ENCODE measurements at regions not wholly inside any gene's neighbourhood (a gene's known extent, or its start where the extent isn't known, plus 50 kb on each side); places are given as distances from the start of the nearest gene placed in this dataset.

DNA sequence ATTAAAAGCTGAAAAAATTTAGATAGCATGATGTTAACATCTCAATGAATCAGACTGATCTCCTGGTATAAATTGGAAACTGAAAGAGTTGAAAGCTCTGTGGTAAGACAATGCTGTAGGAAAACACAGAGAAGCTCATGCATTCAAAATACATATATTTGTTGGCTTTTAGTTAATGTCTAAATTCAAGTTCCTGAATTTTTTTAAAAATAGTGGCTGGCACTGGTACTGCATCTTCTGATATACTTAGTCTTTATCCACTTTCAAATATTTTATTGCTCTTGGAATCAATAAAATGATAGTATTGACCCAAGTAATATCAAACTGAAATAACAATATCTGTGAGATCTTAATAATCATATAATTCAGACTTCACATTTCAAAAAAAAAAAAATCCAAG lies 151.4 kb upstream of the FIGN start:
- TF ChIP-seq CTCF (conservative IDR thresholded peaks at IDR 0.05; ENCODE audit: low read depth, low read length) (0 out of 2 replicates have a peak, but pooled peaks have one; percentile 4), MXI1 (IDR thresholded peaks at IDR 0.05; ENCODE audit: borderline replicate concordance, low read depth, low read length) (no peak), SMC3 (IDR thresholded peaks at IDR 0.05; ENCODE audit: low read depth, low read length) (no peak), USF2 (IDR thresholded peaks at IDR 0.05; ENCODE audit: low read depth, low read length) (no peak), CHD1 (IDR thresholded peaks at IDR 0.05; ENCODE audit: low read depth, low read length) (no peak), RAD21 (IDR thresholded peaks at IDR 0.05; ENCODE audit: low read length) (no peak), POLR2A (IDR thresholded peaks at IDR 0.05; ENCODE audit: low read depth, low read length) (no peak), RCOR1 (IDR thresholded peaks at IDR 0.05; ENCODE audit: insufficient replicate concordance, low read length) (no peak), FOS (IDR thresholded peaks at IDR 0.05; ENCODE audit: low read depth, low read length) (no peak), BHLHE40 (IDR thresholded peaks at IDR 0.05; ENCODE audit: low read depth, low read length) (no peak)

All from IMR-90 (cell line).